HUES48 (cell line): ENCODE measurements at regions not wholly inside any gene's neighbourhood (a gene's known extent, or its start where the extent isn't known, plus 50 kb on each side); places are given as distances from the start of the nearest gene placed in this dataset.

ENCODE experiments used
- H3K27ac ChIP-seq: one replicate; pipeline ENCODE4 v1.7.0; 2013; ENCODE audit warnings: low read depth, low read length, inconsistent platforms
- H3K27me3 ChIP-seq: 2 replicates; pipeline ENCODE4 v1.6.1; 2013; ENCODE audit warnings: mild to moderate bottlenecking, low read length; ENCODE audit not compliant: control insufficient read depth, insufficient read depth
- H3K36me3 ChIP-seq: 2 replicates; pipeline ENCODE4 v1.6.1; 2013; ENCODE audit warnings: low read length; ENCODE audit not compliant: control insufficient read depth, insufficient read depth
- H3K4me1 ChIP-seq: 2 replicates; pipeline ENCODE4 v1.6.1; 2013; ENCODE audit warnings: mild to moderate bottlenecking, low read length; ENCODE audit not compliant: control insufficient read depth, insufficient read depth
- H3K4me3 ChIP-seq: 2 replicates; pipeline ENCODE4 v1.5.1; 2013; ENCODE audit warnings: mild to moderate bottlenecking, low read depth, low read length
- H3K9ac ChIP-seq: 2 replicates; pipeline ENCODE4 v1.6.1; 2013; ENCODE audit warnings: mild to moderate bottlenecking, low read depth, low read length, moderate library complexity
- H3K9me3 ChIP-seq: 2 replicates; pipeline ENCODE4 v1.6.1; 2013; ENCODE audit warnings: low read length; ENCODE audit not compliant: control insufficient read depth, insufficient read depth

- Histone ChIP-seq H3K36me3 (no peaks in the 10 kb centered on the region), H3K4me3 (no peak overlapping the region), H3K27ac (no peak overlapping the region), H3K9me3 (peaks cover 8% of the 10 kb centered on the region), H3K27me3 (no peaks in the 10 kb centered on the region), H3K4me1 (no peaks in the 10 kb centered on the region), H3K9ac (no peak overlapping the region)
These were observed 394.1 kb downstream of the SOX2 start for GRCh38 chr3:182105875-182106274.

GRCh38 chr3:182108371-182108770, 396.6 kb downstream of the SOX2 start:
- Histone ChIP-seq H3K4me3 (no peak overlapping the region), H3K27ac (no peak overlapping the region), H3K36me3 (no peaks in the 10 kb centered on the region), H3K4me1 (no peaks in the 10 kb centered on the region), H3K9me3 (peaks cover 5% of the 10 kb centered on the region; the same call in 1 of the 2 replicates), H3K9ac (no peak overlapping the region), H3K27me3 (no peaks in the 10 kb centered on the region)

DNA sequence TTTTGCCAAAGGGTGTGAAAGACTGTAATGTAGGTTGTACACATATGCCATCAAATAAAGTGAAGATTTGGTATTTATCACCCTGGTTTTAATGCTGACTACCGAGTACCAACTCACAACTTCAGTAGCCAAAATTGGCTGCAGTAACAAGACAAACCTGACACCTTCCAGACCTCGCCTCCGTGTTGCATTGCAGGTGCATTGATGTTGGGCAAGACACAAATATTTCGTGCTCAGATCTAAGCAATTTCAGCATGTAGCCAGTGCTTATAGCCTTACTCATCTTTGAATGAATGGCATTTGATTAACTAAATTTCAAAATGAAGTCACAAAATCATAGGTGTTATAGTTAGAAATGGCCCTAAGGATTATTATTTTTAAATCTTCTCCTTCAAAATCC, 400.2 kb downstream of the SOX2 start:
- Histone ChIP-seq H3K4me3 (no peak overlapping the region), H3K9ac (no peak overlapping the region), H3K9me3 (peaks cover 5% of the 10 kb centered on the region; the same call in 1 of the 2 replicates), H3K36me3 (no peaks in the 10 kb centered on the region), H3K27me3 (no peaks in the 10 kb centered on the region), H3K4me1 (no peaks in the 10 kb centered on the region), H3K27ac (no peak overlapping the region)

- H3K27me3 ChIP-seq = peaks cover 17% of the 10 kb centered on the region
- H3K36me3 ChIP-seq = no peaks in the 10 kb centered on the region
- H3K4me3 ChIP-seq = no peak overlapping the region
- no peaks in the 10 kb centered on the region for H3K9me3 ChIP-seq
- no peak overlapping the region for H3K27ac ChIP-seq
- no peaks in the 10 kb centered on the region for H3K4me1 ChIP-seq
- H3K9ac ChIP-seq = no peak overlapping the region
These were observed 403.7 kb downstream of the SOX2 start for GRCh38 chr3:182115328-182116015.

- no peak overlapping the region for H3K9ac ChIP-seq
- no peaks in the 10 kb centered on the region for H3K36me3 ChIP-seq
- H3K4me1 ChIP-seq = peaks cover 7% of the 10 kb centered on the region; the same call in 1 of the 2 replicates
- peaks cover 26% of the 10 kb centered on the region for H3K27me3 ChIP-seq
- H3K4me3 ChIP-seq = no peak overlapping the region
- H3K9me3 ChIP-seq = no peaks in the 10 kb centered on the region
- H3K27ac ChIP-seq = no peak overlapping the region
These were observed 404.7 kb downstream of the SOX2 start for GRCh38 chr3:182116386-182116785.

- H3K4me1 ChIP-seq = peaks cover 15% of the 10 kb centered on the region
- no peak overlapping the region for H3K27ac ChIP-seq
- peaks cover 33% of the 10 kb centered on the region for H3K27me3 ChIP-seq
- no peaks in the 10 kb centered on the region for H3K36me3 ChIP-seq
- H3K9ac ChIP-seq = no peak overlapping the region
- H3K4me3 ChIP-seq = no peak overlapping the region
- no peaks in the 10 kb centered on the region for H3K9me3 ChIP-seq
These were observed 405.4 kb downstream of the SOX2 start for GRCh38 chr3:182117131-182117530.

DNA sequence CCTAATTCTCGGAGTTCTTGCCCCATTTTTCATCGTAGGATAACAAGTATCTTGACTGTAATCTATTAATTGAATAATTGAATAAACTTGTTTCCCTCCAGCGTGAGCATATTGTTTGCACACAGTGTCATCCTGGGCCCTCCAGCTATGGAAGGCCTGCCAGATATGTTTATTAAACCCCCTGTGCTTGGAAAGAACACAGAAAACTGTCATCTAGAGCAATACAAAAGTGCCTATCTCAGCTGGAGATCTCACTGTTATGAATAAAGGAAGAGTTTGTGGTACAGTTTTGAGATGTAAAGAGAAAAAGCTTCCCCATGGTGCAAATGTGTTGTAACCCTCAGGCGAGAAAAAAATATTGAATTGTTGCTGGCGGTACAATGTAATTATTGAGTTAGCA, 405.9 kb downstream of the SOX2 start:
- H3K9me3 ChIP-seq = no peaks in the 10 kb centered on the region
- no peaks in the 10 kb centered on the region for H3K36me3 ChIP-seq
- no peak overlapping the region for H3K9ac ChIP-seq
- H3K27me3 ChIP-seq = peaks cover 38% of the 10 kb centered on the region
- H3K4me3 ChIP-seq = no peak overlapping the region
- H3K4me1 ChIP-seq = peaks cover 19% of the 10 kb centered on the region
- no peak overlapping the region for H3K27ac ChIP-seq

DNA sequence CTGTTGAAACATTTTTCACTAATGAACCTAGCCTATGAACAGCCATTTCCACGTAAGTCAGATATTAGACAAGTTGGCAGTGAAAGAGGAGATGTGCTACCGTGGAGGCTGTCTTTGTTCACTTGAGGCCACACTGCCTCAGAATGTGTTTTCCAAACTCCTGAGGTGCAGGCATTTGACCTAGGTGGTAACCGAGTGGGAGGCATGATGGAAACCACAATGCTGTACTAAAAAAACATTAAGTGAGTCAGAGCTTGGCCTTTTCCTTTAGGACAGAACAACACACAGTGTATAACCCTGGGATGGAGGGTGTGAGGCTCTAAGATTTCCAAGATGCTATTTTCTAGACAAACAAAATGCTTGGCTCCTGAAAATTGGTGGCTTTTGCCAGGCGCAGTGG, 406.3 kb downstream of the SOX2 start:
- Histone ChIP-seq H3K9ac (no peak overlapping the region), H3K9me3 (no peaks in the 10 kb centered on the region), H3K36me3 (no peaks in the 10 kb centered on the region), H3K27ac (no peak overlapping the region), H3K4me1 (peaks cover 24% of the 10 kb centered on the region), H3K4me3 (no peak overlapping the region), H3K27me3 (peaks cover 42% of the 10 kb centered on the region)

DNA sequence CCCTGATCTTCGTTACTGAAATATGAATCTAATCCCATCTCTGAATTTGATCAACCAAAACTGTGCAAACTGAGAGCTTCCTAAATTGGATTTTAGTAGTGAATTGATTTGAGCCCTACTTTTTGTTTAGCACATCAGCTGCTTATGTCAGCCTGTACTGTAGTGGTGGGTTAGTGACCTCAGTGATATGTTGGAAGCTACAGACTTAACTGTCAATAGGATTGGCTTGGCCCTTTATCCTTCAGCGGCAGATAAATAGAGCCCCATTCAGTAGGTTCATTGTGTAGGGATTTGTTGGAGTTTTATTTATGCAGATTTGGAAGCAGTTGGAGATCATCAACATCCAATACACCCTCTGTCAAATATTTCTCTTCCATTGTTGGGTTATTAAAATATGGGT, 409.7 kb downstream of the SOX2 start:
- Histone ChIP-seq H3K4me1 (peaks cover 37% of the 10 kb centered on the region), H3K9me3 (no peaks in the 10 kb centered on the region), H3K4me3 (no peak overlapping the region), H3K36me3 (no peaks in the 10 kb centered on the region), H3K27me3 (peaks cover 71% of the 10 kb centered on the region), H3K9ac (no peak overlapping the region), H3K27ac (no peak overlapping the region)

GRCh38 chr3:182122779-182123178, 411.1 kb downstream of the SOX2 start:
- Histone ChIP-seq H3K4me3 (no peak overlapping the region), H3K27me3 (peaks cover 71% of the 10 kb centered on the region), H3K9me3 (no peaks in the 10 kb centered on the region), H3K9ac (no peak overlapping the region), H3K4me1 (peaks cover 37% of the 10 kb centered on the region), H3K36me3 (no peaks in the 10 kb centered on the region), H3K27ac (no peak overlapping the region)

DNA sequence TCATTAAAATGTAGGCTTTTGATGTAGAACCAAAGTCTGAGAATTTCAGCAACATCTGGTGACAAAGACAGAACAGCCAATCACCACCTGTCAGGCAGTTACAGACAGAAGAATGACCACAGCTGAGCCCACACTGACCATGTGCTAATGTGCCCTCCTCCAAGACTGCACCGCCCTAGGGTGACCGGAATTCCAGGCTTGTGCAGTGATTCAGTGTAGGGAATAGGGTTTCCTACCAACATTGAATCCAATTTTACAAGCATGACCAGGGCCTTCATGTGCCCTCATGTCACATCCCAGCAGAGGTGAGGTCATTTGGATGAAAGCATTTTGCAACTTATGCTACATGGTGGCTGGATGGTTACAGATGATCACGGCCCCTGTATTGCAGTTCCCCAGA, 412.5 kb downstream of the SOX2 start:
- no peaks in the 10 kb centered on the region for H3K9me3 ChIP-seq
- peaks cover 67% of the 10 kb centered on the region for H3K27me3 ChIP-seq
- H3K9ac ChIP-seq = no peak overlapping the region
- no peaks in the 10 kb centered on the region for H3K36me3 ChIP-seq
- H3K4me1 ChIP-seq = peaks cover 37% of the 10 kb centered on the region
- H3K4me3 ChIP-seq = no peak overlapping the region
- no peak overlapping the region for H3K27ac ChIP-seq
